Heart left ventricle (tissue), 16 donors: ENCODE measurements at regions not wholly inside any gene's neighbourhood (a gene's known extent, or its start where the extent isn't known, plus 50 kb on each side); places are given as distances from the start of the nearest gene placed in this dataset.

ENCODE experiments used
- ATAC-seq, 4 donors: fragments of 200-7000 bp; cut with Tn5 transposase; one replicate each; pipeline ENCODE4 v1.9.1; 2020 to 2022; ENCODE audit warnings: moderate library complexity in 4 of 4, mild to moderate bottlenecking in 3 of 4, moderate number of reproducible peaks in 1 of 4
- DNase-seq, 5 donors: peaks; one replicate each; pipeline ENCODE4 v3.0.0-alpha.2; 2020
- H3K27ac ChIP-seq, 12 donors: fragments of 200-600 bp; sonication (generic) in 4 of 12; one replicate each; pipeline versions ENCODE4 v1.5.0 to v1.8.0; 2016 to 2022; ENCODE audit warnings: mild to moderate bottlenecking in 2 of 12
- H3K27me3 ChIP-seq, 9 donors: fragments of 200-600 bp; sonication (generic) in 2 of 9; one replicate each; pipeline versions ENCODE4 v1.5.1 to v1.8.0; 2016 to 2022; ENCODE audit warnings: mild to moderate bottlenecking in 3 of 9
- H3K36me3 ChIP-seq, 9 donors: fragments of 200-600 bp; sonication (generic) in 2 of 9; one replicate each; pipeline versions ENCODE4 v1.5.0 to v1.8.0; 2018 to 2022; ENCODE audit warnings: mild to moderate bottlenecking in 2 of 9
- H3K4me1 ChIP-seq, 12 donors: fragments of 200-600 bp; sonication (generic) in 4 of 12; one replicate each; pipeline versions ENCODE4 v1.5.0 to v1.8.0; 2016 to 2022; ENCODE audit warnings: mild to moderate bottlenecking in 3 of 12
- H3K4me3 ChIP-seq, 12 donors: fragments of 200-600 bp; sonication (generic) in 4 of 12; one replicate each; pipeline versions ENCODE4 v1.5.0 to v1.8.0; 2017 to 2022; ENCODE audit warnings: mild to moderate bottlenecking in 9 of 12, moderate library complexity in 4 of 12
- H3K9me3 ChIP-seq, 12 donors: fragments of 200-600 bp; sonication (generic) in 4 of 12; one replicate each; pipeline versions ENCODE4 v1.5.0 to v1.8.0; 2016 to 2022; ENCODE audit warnings: mild to moderate bottlenecking in 1 of 12
- POLR2A ChIP-seq, 2 donors: fragments of 450-650 bp; IDR thresholded peaks; one replicate each; pipeline ENCODE4 v1.6.1; 2017; ENCODE audit warnings: antibody characterized with exemption in 2 of 2, mild to moderate bottlenecking in 2 of 2, moderate library complexity in 2 of 2
- WGBS, 4 donors: extraction: QIAGEN DNeasy Blood & Tissue Kit in 2 of 4; methylation state at CpG; one replicate each; pipeline versions ENCODE4 v1.1.5 to v1.1.7; 2013 to 2018; 5-methylcytosine and 5-hydroxymethylcytosine counted together
- intact Hi-C, 10 donors: fragments of 100-400 bp; cut with DNase I; formaldehyde crosslinking; loops; one replicate each; pipeline versions ENCODE4 v1.11.1 to v1.14.2; 2022
- TF ChIP-seq, protein P1 (sequence below), 12 donors: fragments of 200-600 bp; sonication (generic) in 4 of 12; IDR thresholded peaks; one replicate each; pipeline versions ENCODE4 v1.5.0 to v1.8.0; 2018 to 2022; ENCODE audit warnings: antibody characterized with exemption in 12 of 12, mild to moderate bottlenecking in 5 of 12
- donor health status: ischemic (EF 13 %, LVEDD 7.1; RV severe dilation, severe dysfunction).
- donor health status: healthy with polysubstance abuse.
- donor health status: DM: no; HTN: yes; CAD: no.
- donor health status: DM: no; HTN: no; CAD: no.
- donor health status: ischemic (EF 25% LVEDD 6.9; RV normal size, moderate dysfunction).
- donor health status: ischemic (EF 25% LVEDD 5.7; RV mildly dilated, moderate dysfunction).
- donor health status: healthy.
- donor health status: DM: yes; HTN: yes; CAD: no.
- donor health status: ischemic (EF 35%, LVEDD 5.7; RV mildly dilated, moderate dysfunction).
- donor health status: nonischemic (EF 11% LVEDD 7.7; RV severe dilation, severe dysfunction).
- donor health status: DM: yes; HTN: yes; CAD: no.
- donor health status: PGD.
- donor health status: ischemic (EF 29% LVEDD 5.4; RV normal size, mild dysfunction).
- donor health status: nonischemic (EF 23%, LVEDD 6.1; RV moderate dilation, normal function).

DNA sequence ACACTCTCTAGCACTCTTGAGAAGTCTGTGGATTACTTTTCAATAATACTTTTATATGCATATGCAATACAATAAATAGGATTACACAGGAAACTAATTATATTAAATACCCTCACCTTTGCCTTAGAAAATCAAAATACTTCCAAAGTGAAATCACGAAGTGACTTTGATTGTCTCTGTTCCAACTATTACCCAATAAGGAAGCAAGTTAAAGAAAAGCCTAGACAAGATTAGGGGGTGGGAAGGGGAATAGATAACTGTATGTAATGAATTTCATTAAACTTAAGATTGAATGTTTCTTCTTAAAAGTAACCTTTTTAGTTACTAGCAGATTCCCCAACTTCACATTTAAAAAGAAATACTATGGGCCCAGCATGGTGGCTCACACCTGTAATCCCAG is 66.6 kb upstream of the SOX4 start:
- Histone ChIP-seq H3K27me3 (no peaks in the 10 kb centered on the region), H3K4me3 (no peak overlapping the region), H3K36me3 (no peaks in the 10 kb centered on the region), H3K4me1 (peaks cover 0 to 6% (median 0%) of the 10 kb centered on the region in 12 donors), H3K27ac (no peak overlapping the region), H3K9me3 (no peaks in the 10 kb centered on the region)
- ATAC-seq = no peak
- intact Hi-C loops = no loop called here
- no peak for TF ChIP-seq POLR2A (IDR thresholded peaks at IDR 0.05)
- TF ChIP-seq, protein P1, sequence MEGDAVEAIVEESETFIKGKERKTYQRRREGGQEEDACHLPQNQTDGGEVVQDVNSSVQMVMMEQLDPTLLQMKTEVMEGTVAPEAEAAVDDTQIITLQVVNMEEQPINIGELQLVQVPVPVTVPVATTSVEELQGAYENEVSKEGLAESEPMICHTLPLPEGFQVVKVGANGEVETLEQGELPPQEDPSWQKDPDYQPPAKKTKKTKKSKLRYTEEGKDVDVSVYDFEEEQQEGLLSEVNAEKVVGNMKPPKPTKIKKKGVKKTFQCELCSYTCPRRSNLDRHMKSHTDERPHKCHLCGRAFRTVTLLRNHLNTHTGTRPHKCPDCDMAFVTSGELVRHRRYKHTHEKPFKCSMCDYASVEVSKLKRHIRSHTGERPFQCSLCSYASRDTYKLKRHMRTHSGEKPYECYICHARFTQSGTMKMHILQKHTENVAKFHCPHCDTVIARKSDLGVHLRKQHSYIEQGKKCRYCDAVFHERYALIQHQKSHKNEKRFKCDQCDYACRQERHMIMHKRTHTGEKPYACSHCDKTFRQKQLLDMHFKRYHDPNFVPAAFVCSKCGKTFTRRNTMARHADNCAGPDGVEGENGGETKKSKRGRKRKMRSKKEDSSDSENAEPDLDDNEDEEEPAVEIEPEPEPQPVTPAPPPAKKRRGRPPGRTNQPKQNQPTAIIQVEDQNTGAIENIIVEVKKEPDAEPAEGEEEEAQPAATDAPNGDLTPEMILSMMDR (IDR thresholded peaks at IDR 0.05) = no peak
- WGBS, 4 donors = 0 to 39% (median 19%) methylated on average over 1 of the region's 1 CpG
- DNase-seq = no peak

DNA sequence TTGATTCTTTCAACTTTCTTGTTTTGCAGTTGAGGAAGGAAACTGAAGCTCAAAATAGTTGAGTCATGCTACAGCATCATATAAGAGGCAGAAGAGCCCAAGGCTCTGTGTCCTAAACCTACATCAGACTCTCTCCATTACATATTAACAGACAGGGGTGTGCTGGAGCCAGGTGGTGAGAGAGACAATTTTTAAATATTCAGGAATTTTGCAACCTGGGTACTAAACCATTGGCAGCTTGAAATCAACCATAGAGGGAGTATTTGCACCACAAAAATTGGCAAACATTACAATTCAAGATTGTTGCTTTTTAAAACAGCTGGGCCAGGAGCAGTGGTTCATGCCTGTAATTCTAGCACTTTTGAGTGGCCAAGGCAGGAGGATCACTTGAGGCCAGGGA is 65.8 kb upstream of the SOX4 start:
- DNase-seq (no peak), ATAC-seq (no peak)
- Histone ChIP-seq H3K27ac (no peak overlapping the region), H3K36me3 (no peaks in the 10 kb centered on the region), H3K9me3 (no peaks in the 10 kb centered on the region), H3K4me3 (no peak overlapping the region), H3K4me1 (peaks cover 0 to 6% (median 0%) of the 10 kb centered on the region in 12 donors), H3K27me3 (no peaks in the 10 kb centered on the region)
- intact Hi-C loops = no loop called here
- TF ChIP-seq, protein P1 (IDR thresholded peaks at IDR 0.05) = peak in 2 of 12 donors; percentile 17 to 18
- TF ChIP-seq POLR2A (IDR thresholded peaks at IDR 0.05) = no peak

DNA sequence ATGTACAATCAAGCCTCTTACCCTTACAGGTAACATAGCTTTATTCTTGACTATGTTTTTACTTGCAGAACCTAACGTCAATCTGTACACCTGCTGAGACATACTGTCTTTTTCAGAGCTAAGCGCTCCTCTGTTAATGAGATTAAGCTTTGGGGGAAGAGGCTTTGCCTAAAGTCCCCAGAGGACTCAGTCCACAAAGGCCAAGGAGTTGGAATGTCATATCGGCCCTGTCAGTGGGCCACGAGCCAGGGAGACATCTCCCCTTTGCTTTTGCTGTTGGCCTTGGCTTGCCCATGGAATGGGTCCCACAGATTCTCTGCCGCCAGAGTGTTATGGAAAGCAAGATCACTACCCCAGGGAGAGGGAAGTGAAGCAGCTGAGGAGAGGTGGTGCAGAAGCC is 64.1 kb upstream of the SOX4 start:
- H3K4me1 ChIP-seq = no peaks in the 10 kb centered on the region
- WGBS, 4 donors = 57 to 72% (median 70%) methylated on average over 5 of the region's 5 CpGs
- TF ChIP-seq, protein P1 (IDR thresholded peaks at IDR 0.05) = no peak
- no peak for TF ChIP-seq POLR2A (IDR thresholded peaks at IDR 0.05)
- intact Hi-C loops = no loop called here
- no peak overlapping the region for H3K4me3 ChIP-seq
- no peaks in the 10 kb centered on the region for H3K36me3 ChIP-seq
- DNase-seq (no peak), ATAC-seq (no peak)
- no peaks in the 10 kb centered on the region for H3K9me3 ChIP-seq
- H3K27ac ChIP-seq = no peak overlapping the region
- no peaks in the 10 kb centered on the region for H3K27me3 ChIP-seq

DNA sequence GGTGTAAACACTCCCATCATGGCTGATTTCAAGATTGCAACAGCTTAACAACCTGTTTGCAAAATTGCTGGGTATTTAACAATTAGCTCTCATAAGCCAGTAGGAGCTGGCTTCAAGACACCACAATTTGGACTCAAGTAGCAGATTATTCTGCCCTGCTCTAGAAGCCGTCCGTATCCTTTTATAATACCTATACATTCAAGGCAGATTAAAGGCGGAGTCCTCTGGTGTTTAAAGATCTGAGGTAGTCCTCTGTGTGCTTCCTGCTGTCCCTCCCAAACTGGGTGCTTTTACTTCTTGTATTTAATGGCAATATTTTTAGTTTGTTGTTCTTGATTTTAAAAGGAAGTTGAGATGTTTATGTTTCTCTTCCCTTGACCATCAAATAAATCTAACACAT is 62.2 kb upstream of the SOX4 start:
- H3K4me3 ChIP-seq = no peak overlapping the region
- H3K36me3 ChIP-seq = no peaks in the 10 kb centered on the region
- intact Hi-C loops = no loop called here
- WGBS, 4 donors = 77 to 94% (median 84%) methylated on average over 3 of the region's 3 CpGs
- no peaks in the 10 kb centered on the region for H3K27me3 ChIP-seq
- DNase-seq = no peak
- no peak overlapping the region for H3K27ac ChIP-seq
- H3K4me1 ChIP-seq = no peaks in the 10 kb centered on the region
- no peaks in the 10 kb centered on the region for H3K9me3 ChIP-seq
- TF ChIP-seq, protein P1 (IDR thresholded peaks at IDR 0.05) = no peak
- no peak for TF ChIP-seq POLR2A (IDR thresholded peaks at IDR 0.05)
- no peak for ATAC-seq
